K562 (cell line): ENCODE measurements at regions not wholly inside any gene's neighbourhood (a gene's known extent, or its start where the extent isn't known, plus 50 kb on each side); places are given as distances from the start of the nearest gene placed in this dataset.

Source experiments
- ADNP ChIP-seq: fragments of 200-800 bp; sonication (Bioruptor generic); IDR thresholded peaks from 2 replicates; pipeline ENCODE4 v1.6.1; 2016; ENCODE audit warnings: missing genetic modification characterization, missing compliant biosample characterization
- CHCHD3 ChIP-seq: fragments of 250-450 bp; sonication (Bioruptor Pico); IDR thresholded peaks from 2 replicates; pipeline ENCODE4 v2.1.2; 2022; ENCODE audit warnings: mild to moderate bottlenecking
- EP300 ChIP-seq: IDR thresholded peaks from 2 replicates; pipeline ENCODE4 v1.6.1; 2012; ENCODE audit warnings: low read length, improper control_type of control experiment
- GABPA ChIP-seq: fragments of 200-800 bp; sonication (Bioruptor generic); conservative IDR thresholded peaks from 2 replicates; pipeline ENCODE4 v1.6.1; 2016; ENCODE audit warnings: low read depth, missing genetic modification characterization, missing compliant biosample characterization
- GATAD2B ChIP-seq: fragments of 450-650 bp; IDR thresholded peaks from 2 replicates; pipeline ENCODE4 v1.6.1; 2017; ENCODE audit warnings: mild to moderate bottlenecking, borderline replicate concordance
- KLF6 ChIP-seq: fragments of 250-450 bp; sonication (Bioruptor Pico); IDR thresholded peaks from 2 replicates; pipeline ENCODE4 v1.4.0; 2020; ENCODE audit warnings: mild to moderate bottlenecking, moderate library complexity, borderline replicate concordance
- PHTF2 ChIP-seq: fragments of 250-450 bp; sonication (Bioruptor Pico); IDR thresholded peaks from 2 replicates; pipeline ENCODE4 v1.5.0; 2021; ENCODE audit warnings: mild to moderate bottlenecking
- SP2 ChIP-seq: IDR thresholded peaks from 2 replicates; pipeline ENCODE4 v1.6.1; 2011; ENCODE audit warnings: mild to moderate bottlenecking, low read depth, low read length, moderate library complexity; ENCODE audit not compliant: poor library complexity, severe bottlenecking; ENCODE audit errors: extremely low read depth
- ZNF124 ChIP-seq: sonication (generic); formaldehyde crosslinking; IDR thresholded peaks from 2 replicates; pipeline ENCODE4 v1.8.1; 2022; ENCODE audit warnings: missing genetic modification reagents
- ZNF408 ChIP-seq: fragments of 250-450 bp; sonication (Bioruptor Pico); IDR thresholded peaks from 2 replicates; pipeline ENCODE4 v1.4.0; 2020; ENCODE audit warnings: low read depth, mild to moderate bottlenecking, moderate library complexity
- TF ChIP-seq, protein P1 (sequence below): fragments of 450-650 bp; IDR thresholded peaks from 2 replicates; pipeline ENCODE4 v1.6.1; 2017; ENCODE audit warnings: antibody characterized with exemption, mild to moderate bottlenecking
- TF ChIP-seq, protein P2 (sequence below): IDR thresholded peaks from 2 replicates; pipeline ENCODE4 v1.6.1; 2012; ENCODE audit warnings: low read depth, low read length, improper control_type of control experiment, borderline replicate concordance
- TF ChIP-seq, protein P3 (sequence below): fragments of 450-650 bp; IDR thresholded peaks from one replicate; pipeline ENCODE4 v1.6.1; 2018; ENCODE audit warnings: mild to moderate bottlenecking, moderate library complexity; ENCODE audit not compliant: partially characterized antibody
- TF ChIP-seq, protein P4 (sequence below): sonication (generic); formaldehyde crosslinking; IDR thresholded peaks from 2 replicates; pipeline ENCODE4 v1.8.0; 2022; ENCODE audit warnings: mild to moderate bottlenecking, missing genetic modification reagents, borderline replicate concordance

DNA sequence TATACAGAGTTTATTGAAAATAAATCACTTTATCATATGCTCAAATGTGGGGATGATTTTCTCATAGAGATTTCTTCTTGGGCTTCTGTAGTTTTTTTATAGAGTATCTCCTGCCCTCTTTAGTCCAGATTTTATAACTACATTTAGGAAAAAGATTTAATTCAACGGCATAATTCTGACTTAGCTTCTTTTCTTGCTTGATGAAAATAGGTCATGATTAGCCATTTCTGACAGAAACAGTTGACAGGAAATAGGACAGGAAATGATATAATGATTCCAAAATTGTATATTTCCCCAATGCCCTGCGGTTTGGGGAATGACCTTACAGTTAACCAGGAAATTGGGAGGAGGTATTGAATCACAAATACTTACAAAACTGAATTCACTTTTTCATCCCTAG, 1531.9 kb upstream of the ACVR2A start (continued):
- TF ChIP-seq, protein P1, sequence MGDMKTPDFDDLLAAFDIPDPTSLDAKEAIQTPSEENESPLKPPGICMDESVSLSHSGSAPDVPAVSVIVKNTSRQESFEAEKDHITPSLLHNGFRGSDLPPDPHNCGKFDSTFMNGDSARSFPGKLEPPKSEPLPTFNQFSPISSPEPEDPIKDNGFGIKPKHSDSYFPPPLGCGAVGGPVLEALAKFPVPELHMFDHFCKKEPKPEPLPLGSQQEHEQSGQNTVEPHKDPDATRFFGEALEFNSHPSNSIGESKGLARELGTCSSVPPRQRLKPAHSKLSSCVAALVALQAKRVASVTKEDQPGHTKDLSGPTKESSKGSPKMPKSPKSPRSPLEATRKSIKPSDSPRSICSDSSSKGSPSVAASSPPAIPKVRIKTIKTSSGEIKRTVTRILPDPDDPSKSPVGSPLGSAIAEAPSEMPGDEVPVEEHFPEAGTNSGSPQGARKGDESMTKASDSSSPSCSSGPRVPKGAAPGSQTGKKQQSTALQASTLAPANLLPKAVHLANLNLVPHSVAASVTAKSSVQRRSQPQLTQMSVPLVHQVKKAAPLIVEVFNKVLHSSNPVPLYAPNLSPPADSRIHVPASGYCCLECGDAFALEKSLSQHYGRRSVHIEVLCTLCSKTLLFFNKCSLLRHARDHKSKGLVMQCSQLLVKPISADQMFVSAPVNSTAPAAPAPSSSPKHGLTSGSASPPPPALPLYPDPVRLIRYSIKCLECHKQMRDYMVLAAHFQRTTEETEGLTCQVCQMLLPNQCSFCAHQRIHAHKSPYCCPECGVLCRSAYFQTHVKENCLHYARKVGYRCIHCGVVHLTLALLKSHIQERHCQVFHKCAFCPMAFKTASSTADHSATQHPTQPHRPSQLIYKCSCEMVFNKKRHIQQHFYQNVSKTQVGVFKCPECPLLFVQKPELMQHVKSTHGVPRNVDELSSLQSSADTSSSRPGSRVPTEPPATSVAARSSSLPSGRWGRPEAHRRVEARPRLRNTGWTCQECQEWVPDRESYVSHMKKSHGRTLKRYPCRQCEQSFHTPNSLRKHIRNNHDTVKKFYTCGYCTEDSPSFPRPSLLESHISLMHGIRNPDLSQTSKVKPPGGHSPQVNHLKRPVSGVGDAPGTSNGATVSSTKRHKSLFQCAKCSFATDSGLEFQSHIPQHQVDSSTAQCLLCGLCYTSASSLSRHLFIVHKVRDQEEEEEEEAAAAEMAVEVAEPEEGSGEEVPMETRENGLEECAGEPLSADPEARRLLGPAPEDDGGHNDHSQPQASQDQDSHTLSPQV = no peak
- no peak for TF ChIP-seq EP300
- TF ChIP-seq PHTF2 (CRISPR knock-in tag) = no peak
- TF ChIP-seq ZNF124 (CRISPR knock-in tag) = no peak
- TF ChIP-seq, protein P2, sequence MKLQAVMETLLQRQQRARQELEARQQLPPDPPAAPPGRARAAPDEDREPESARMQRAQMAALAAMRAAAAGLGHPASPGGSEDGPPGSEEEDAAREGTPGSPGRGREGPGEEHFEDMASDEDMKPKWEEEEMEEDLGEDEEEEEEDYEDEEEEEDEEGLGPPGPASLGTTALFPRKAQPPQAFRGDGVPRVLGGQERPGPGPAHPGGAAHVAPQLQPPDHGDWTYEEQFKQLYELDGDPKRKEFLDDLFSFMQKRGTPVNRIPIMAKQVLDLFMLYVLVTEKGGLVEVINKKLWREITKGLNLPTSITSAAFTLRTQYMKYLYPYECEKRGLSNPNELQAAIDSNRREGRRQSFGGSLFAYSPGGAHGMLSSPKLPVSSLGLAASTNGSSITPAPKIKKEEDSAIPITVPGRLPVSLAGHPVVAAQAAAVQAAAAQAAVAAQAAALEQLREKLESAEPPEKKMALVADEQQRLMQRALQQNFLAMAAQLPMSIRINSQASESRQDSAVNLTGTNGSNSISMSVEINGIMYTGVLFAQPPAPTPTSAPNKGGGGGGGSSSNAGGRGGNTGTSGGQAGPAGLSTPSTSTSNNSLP = no peak
- TF ChIP-seq, protein P3, sequence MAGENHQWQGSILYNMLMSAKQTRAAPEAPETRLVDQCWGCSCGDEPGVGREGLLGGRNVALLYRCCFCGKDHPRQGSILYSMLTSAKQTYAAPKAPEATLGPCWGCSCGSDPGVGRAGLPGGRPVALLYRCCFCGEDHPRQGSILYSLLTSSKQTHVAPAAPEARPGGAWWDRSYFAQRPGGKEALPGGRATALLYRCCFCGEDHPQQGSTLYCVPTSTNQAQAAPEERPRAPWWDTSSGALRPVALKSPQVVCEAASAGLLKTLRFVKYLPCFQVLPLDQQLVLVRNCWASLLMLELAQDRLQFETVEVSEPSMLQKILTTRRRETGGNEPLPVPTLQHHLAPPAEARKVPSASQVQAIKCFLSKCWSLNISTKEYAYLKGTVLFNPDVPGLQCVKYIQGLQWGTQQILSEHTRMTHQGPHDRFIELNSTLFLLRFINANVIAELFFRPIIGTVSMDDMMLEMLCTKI = no peak
- TF ChIP-seq ADNP = no peak
- TF ChIP-seq GABPA (tag) = no peak
- no peak for TF ChIP-seq GATAD2B
- TF ChIP-seq CHCHD3 (CRISPR knock-in tag) = no peak
- no peak for TF ChIP-seq ZNF408 (CRISPR knock-in tag)
- TF ChIP-seq SP2 = no peak
- no peak for TF ChIP-seq KLF6 (CRISPR knock-in tag)
- TF ChIP-seq, protein P4, sequence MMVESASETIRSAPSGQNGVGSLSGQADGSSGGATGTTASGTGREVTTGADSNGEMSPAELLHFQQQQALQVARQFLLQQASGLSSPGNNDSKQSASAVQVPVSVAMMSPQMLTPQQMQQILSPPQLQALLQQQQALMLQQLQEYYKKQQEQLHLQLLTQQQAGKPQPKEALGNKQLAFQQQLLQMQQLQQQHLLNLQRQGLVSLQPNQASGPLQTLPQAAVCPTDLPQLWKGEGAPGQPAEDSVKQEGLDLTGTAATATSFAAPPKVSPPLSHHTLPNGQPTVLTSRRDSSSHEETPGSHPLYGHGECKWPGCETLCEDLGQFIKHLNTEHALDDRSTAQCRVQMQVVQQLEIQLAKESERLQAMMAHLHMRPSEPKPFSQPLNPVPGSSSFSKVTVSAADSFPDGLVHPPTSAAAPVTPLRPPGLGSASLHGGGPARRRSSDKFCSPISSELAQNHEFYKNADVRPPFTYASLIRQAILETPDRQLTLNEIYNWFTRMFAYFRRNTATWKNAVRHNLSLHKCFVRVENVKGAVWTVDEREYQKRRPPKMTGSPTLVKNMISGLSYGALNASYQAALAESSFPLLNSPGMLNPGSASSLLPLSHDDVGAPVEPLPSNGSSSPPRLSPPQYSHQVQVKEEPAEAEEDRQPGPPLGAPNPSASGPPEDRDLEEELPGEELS (CRISPR knock-in tag) = no peak
